ENCODE measurements at regions not wholly inside any gene's neighbourhood (a gene's known extent, or its start where the extent isn't known, plus 50 kb on each side); places are given as distances from the start of the nearest gene placed in this dataset.

DNA sequence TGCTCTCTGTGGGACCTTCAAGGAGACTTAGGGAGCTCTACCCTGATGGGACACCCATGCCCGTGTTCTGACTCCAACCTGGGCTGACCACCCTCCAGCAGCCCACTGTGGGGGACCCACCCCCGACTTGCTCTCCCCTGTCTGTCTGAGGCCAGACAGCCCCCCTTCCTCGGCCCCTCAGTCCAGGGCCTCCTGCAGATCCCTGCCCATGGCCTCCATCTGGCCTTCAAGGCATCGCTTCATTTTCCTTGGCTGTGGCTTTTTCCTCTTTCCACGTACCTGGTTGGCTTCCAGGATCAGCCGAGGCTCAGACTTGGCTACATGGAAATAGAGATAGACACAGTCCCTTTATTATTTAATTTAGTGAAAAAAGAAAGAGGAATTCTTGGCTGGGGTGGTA lies 290.0 kb downstream of the CYP26B1 start (continued):
- TF ChIP-seq, protein P1, sequence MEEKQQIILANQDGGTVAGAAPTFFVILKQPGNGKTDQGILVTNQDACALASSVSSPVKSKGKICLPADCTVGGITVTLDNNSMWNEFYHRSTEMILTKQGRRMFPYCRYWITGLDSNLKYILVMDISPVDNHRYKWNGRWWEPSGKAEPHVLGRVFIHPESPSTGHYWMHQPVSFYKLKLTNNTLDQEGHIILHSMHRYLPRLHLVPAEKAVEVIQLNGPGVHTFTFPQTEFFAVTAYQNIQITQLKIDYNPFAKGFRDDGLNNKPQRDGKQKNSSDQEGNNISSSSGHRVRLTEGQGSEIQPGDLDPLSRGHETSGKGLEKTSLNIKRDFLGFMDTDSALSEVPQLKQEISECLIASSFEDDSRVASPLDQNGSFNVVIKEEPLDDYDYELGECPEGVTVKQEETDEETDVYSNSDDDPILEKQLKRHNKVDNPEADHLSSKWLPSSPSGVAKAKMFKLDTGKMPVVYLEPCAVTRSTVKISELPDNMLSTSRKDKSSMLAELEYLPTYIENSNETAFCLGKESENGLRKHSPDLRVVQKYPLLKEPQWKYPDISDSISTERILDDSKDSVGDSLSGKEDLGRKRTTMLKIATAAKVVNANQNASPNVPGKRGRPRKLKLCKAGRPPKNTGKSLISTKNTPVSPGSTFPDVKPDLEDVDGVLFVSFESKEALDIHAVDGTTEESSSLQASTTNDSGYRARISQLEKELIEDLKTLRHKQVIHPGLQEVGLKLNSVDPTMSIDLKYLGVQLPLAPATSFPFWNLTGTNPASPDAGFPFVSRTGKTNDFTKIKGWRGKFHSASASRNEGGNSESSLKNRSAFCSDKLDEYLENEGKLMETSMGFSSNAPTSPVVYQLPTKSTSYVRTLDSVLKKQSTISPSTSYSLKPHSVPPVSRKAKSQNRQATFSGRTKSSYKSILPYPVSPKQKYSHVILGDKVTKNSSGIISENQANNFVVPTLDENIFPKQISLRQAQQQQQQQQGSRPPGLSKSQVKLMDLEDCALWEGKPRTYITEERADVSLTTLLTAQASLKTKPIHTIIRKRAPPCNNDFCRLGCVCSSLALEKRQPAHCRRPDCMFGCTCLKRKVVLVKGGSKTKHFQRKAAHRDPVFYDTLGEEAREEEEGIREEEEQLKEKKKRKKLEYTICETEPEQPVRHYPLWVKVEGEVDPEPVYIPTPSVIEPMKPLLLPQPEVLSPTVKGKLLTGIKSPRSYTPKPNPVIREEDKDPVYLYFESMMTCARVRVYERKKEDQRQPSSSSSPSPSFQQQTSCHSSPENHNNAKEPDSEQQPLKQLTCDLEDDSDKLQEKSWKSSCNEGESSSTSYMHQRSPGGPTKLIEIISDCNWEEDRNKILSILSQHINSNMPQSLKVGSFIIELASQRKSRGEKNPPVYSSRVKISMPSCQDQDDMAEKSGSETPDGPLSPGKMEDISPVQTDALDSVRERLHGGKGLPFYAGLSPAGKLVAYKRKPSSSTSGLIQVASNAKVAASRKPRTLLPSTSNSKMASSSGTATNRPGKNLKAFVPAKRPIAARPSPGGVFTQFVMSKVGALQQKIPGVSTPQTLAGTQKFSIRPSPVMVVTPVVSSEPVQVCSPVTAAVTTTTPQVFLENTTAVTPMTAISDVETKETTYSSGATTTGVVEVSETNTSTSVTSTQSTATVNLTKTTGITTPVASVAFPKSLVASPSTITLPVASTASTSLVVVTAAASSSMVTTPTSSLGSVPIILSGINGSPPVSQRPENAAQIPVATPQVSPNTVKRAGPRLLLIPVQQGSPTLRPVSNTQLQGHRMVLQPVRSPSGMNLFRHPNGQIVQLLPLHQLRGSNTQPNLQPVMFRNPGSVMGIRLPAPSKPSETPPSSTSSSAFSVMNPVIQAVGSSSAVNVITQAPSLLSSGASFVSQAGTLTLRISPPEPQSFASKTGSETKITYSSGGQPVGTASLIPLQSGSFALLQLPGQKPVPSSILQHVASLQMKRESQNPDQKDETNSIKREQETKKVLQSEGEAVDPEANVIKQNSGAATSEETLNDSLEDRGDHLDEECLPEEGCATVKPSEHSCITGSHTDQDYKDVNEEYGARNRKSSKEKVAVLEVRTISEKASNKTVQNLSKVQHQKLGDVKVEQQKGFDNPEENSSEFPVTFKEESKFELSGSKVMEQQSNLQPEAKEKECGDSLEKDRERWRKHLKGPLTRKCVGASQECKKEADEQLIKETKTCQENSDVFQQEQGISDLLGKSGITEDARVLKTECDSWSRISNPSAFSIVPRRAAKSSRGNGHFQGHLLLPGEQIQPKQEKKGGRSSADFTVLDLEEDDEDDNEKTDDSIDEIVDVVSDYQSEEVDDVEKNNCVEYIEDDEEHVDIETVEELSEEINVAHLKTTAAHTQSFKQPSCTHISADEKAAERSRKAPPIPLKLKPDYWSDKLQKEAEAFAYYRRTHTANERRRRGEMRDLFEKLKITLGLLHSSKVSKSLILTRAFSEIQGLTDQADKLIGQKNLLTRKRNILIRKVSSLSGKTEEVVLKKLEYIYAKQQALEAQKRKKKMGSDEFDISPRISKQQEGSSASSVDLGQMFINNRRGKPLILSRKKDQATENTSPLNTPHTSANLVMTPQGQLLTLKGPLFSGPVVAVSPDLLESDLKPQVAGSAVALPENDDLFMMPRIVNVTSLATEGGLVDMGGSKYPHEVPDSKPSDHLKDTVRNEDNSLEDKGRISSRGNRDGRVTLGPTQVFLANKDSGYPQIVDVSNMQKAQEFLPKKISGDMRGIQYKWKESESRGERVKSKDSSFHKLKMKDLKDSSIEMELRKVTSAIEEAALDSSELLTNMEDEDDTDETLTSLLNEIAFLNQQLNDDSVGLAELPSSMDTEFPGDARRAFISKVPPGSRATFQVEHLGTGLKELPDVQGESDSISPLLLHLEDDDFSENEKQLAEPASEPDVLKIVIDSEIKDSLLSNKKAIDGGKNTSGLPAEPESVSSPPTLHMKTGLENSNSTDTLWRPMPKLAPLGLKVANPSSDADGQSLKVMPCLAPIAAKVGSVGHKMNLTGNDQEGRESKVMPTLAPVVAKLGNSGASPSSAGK (IDR thresholded peaks at IDR 0.05) = no peak
- TF ChIP-seq, protein P2, sequence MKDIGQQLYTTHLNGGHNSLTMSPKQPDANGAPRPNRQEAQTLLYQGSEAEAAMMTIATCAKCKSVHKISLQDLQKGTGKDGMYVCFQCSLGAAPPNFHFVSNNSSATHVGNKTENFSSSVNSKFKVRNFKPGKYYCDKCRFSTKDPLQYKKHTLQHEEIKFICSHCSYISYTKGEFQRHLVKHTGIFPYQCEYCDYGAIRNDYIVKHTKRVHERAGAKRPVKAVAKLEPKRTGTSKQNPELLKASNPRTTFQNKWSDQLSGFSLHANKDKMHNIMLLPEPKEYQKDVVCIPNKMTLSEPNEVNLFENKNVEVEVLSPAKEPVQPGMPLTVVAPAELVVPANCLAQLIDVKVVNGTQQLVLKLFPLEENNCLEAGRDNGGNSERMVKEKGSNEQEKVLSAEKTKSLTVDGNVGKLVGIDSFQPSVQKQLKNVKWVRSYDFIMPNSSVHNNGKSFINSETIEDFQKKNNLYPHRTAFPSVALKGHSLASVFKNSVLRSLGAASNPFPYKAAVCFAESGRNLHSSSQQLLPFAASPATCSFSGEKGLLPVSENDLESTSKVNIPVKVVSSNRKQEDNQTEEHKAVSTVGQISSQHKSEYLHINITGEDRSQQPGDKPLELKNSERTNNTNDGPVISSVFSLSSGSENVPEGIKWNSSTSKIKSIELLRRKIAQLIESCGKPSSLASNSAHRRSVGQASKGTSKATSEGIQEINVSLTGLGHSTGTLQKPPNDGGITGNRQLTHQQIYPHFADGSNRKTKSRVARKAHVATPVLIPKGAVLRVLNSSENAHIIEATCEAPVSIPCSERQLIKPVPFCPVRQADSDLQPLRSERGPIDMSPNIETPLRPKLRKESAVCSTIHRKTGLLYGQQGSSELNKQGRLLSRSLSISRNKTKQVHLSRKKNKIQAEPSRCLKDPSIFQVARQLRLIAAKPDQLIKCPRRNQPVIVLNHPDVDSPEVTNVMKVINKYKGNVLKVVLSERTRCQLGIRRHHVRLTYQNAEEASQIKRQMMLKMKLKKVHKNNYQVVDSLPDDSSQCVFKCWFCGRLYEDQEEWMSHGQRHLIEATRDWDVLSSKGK (CRISPR knock-in tag; IDR thresholded peaks at IDR 0.05) = no peak
- TF ChIP-seq, protein P3, sequence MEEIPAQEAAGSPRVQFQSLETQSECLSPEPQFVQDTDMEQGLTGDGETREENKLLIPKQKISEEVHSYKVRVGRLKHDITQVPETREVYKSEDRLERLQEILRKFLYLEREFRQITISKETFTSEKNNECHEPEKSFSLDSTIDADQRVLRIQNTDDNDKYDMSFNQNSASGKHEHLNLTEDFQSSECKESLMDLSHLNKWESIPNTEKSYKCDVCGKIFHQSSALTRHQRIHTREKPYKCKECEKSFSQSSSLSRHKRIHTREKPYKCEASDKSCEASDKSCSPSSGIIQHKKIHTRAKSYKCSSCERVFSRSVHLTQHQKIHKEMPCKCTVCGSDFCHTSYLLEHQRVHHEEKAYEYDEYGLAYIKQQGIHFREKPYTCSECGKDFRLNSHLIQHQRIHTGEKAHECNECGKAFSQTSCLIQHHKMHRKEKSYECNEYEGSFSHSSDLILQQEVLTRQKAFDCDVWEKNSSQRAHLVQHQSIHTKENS (CRISPR knock-in tag; IDR thresholded peaks at IDR 0.05) = no peak
- TF ChIP-seq NR3C1 (CRISPR knock-in tag; IDR thresholded peaks at IDR 0.05) = no peak
- no peak for TF ChIP-seq C11orf30 (IDR thresholded peaks at IDR 0.05; ENCODE audit: low read depth)
- no peak for TF ChIP-seq PHTF2 (CRISPR knock-in tag; IDR thresholded peaks at IDR 0.05)

Data from K562 (cell line).